ENCODE measurements at regions not wholly inside any gene's neighbourhood (a gene's known extent, or its start where the extent isn't known, plus 50 kb on each side); places are given as distances from the start of the nearest gene placed in this dataset.
A peak's percentile ranks its signal among the peaks of the same experiment; 100 is the strongest.

DNA sequence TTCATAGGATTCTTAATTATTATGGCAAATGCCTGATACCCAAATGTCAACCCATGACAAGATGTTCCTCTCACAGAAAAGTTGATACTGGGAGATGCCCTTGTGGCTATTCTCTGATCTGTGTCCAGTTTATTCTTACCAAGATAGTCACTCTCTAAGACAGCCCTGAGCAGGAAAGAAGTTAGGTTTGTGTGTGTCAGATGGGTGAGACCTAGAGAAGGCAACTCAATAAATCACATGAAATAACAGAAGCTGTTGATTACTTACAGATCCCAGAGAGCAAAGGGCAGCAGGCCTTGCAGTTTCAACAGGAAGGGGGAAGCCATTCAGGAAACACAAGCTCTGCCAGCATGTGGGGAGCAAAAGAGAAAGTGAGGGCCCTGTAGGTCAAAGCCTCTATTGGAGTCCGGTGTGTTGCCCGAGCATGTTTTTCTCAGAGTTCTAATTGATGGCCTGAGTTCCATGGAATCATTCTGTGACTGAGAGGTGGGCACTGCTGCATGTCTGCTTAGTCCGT, 1193.7 kb upstream of the CDH18 start:
- DNase-seq (ENCODE audit: low read depth, low spot score) = no peak

DNA sequence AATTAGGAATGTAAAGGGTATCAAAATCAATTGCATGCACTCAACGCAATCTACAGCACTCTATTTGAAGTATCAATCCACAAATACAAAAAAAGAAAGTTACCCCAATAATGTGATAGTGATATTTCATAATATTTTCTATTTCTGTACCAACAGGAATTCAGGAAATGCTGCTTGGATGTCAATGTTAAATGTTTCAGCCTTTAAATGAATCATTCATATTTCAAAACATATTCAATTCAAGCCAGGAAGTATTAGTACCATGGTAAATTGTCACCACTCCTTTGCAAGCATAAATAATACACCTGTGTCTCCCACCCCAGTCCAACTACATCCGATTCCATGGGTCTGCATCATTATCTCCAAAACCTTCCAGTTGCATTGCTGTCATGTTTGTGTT, 1185.5 kb upstream of the CDH18 start:
- no peak for DNase-seq (ENCODE audit: low read depth, low spot score)

DNA sequence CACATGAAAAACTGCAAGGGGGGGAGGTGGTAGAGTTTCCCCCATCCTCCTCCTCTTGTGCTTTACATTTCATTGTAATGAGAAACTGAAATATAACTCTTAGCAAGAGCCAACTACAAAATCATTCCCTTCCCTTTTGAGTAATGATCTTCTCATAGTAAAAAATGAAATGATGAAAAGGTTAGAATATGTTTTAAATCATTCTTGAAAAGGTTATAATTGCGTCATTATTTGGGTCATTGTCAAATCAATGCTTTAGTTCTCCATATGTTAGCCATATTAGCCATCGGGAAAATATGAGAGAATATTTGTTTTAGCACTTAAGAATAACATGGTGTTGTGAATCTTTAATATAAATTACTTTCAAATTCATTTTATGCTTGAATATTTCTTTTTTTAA, 1185.0 kb upstream of the CDH18 start:
- no peak for DNase-seq (ENCODE audit: low read depth, low spot score)

DNA sequence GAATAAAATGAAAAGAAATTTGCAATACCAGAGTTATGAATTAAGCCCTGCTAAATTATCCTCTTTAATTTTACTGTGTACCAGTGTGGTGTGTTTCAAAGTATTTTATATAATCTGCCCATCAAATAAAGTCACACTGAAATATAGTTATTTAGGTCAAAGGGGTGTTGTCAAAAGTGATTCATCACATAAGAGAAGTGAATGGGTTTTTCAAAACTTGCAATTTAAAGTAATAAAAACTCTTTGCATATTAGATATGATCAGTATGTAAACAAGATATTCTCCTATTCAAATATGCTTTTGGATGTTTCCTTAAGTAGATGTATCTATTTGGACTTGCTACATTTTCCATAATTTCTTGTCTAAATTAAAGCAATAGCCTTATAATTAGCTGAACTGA, 1183.0 kb upstream of the CDH18 start:
- no peak for DNase-seq (ENCODE audit: low read depth, low spot score)

DNA sequence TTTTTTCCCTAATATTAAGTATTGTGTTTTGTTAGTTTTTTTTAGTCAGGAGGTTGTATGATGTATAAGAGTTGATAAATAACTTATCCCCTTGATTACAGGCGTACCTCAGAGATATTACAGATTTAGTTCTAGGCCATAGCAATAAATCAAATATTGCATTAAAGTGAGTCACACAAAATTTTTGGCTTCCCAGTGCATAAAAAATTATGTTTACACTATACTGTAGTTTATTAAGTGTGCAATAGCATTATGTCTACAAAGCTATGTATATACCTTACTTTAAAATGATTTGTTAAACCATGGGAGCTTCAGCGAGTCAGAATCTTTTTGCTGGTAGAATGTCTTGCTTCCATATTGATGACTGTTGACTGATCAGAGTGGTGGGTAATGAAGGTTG, 1180.6 kb upstream of the CDH18 start:
- no peak for DNase-seq (ENCODE audit: low read depth, low spot score)

DNA sequence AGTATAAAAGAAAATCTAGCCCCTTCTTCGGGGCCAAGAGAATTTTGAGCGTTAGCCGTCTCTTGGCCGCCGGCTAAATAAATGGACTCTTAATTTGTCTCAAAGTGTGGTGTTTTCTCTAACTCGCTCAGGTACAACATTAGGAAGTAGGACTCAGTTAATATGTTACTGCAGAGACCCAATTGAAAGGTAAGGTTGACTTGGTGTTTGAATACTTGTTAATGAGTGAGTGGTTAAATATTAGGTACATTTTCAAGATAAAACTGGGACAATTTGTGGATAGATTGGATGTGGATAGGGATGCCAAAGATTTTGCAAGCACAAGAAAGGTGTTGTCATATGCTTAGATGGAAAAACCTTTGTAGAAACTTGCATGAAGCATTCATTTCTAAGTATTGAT, 1177.3 kb upstream of the CDH18 start:
- no peak for DNase-seq (ENCODE audit: low read depth, low spot score)

DNA sequence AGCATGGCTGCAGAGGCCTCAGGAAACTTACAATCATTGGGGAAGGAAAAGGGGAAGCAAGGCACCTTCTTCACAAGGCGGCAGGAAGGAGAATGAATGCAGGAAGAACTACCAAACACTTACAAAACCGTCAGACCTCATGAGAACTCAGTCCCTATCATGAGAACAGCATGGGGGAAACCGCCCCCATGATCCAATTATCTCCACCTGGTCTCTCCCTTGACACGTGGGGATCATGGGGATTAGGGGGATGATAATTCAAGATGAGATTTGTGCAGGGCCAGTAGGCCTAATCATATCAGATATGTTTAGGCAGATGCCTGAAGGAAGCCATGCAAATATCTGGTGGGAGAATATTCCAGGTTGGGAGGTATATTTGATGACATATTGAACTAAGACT, 1176.4 kb upstream of the CDH18 start:
- DNase-seq (ENCODE audit: low read depth, low spot score) = no peak

DNA sequence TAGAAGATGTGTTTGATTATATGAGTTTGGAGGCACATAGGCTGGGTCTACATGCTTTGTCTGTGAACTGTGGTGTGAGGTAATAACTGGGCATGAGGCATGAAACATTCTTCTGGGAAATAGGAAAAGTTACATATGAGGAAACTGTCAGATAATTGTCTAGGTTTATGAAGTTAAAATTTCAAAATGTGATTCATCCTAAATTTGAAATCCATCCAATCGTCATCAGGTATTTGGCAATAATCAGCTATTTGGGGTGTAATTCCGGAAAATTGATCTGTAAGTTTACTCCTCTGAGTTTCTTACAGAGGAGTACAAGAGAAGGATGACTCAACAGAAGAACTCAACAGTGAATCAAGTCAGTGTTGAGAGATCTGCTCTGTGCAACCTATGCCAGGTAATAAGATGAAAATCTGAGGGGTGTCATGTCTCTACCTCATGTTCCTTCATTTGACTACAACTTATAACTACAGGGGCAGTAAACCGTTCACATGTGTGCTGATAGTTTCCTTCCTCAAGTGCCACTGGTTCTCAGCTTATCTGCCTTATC, 1171.6 kb upstream of the CDH18 start:
- no peak for DNase-seq (ENCODE audit: low read depth, low spot score)

DNA sequence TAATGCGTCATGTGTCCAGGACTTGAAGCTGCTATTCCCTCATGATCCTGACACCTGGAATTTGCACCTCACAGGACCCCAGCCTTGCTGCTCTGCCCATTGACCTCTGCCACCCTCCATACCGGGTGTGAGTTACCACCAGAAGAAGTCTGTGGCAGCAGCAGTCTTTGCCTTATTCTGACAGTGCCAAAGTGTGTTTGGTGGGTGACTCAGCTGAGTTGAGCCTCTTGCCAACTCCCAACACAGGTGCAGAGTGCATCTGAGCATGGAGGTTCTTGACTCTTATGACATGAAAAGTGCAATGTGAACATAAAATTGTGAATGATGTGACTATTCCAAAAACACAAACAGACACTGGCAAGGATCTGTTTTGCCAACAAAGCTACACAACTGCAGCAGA, 1166.5 kb upstream of the CDH18 start:
- DNase-seq (ENCODE audit: low read depth, low spot score) = no peak

DNA sequence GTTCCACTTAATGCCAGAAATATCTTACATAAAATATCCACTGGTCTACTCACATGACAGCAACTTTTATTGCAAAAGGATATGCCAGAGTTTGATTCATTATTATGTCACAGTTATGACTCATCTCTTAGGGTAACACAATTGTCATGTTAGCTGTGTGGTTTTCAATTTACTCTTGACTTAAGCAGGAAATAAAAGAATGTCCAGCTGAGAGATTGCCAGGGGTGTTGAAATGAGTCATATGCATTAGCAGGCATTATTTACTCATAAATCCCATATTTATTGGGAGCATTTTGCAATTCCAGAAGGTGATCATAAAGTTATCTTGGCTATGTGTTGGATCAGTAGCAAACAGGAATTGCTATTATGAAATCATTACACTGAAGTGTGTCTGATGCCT, 1164.6 kb upstream of the CDH18 start:
- DNase-seq (ENCODE audit: low read depth, low spot score) = peak; percentile 30

DNA sequence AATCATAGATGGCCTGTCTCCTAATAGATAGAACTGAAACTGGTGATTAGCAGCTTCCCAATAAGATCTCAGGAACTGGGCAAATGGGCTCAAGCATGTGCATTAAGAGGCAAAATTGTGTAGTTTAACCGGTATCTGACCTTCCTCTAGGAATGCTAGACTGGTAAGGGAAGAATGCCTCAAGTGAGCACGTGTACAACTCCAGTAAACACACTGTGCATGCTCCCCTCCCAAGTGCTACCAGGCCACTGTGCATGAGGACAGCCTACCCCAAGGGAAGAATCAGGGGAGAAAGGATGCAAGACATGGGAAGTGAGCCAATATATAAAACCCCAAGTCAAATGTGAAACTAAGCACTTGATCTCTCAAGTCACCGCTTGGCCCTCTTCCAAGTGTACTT, 1157.4 kb upstream of the CDH18 start:
- DNase-seq (ENCODE audit: low read depth, low spot score) = no peak

DNA sequence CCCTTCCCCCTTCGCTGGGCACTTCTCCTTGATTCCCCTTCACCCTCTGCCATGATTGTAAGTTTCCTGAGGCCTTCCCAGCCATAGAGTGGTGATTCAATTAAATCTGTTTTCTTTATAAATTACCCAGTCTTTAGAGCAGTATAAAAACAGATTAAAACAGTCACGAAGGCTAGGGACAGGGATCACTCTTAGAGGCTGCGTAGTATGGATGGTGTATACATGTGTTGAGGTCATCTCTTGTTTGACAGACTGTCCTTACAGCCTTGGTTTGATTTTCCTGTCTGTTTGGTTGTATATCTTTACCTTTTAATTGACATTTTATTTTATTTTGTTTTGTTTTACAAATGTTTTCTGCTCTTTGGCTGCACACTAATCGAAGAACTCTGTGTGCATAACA, 1155.7 kb upstream of the CDH18 start:
- DNase-seq (ENCODE audit: low read depth, low spot score) = no peak

DNA sequence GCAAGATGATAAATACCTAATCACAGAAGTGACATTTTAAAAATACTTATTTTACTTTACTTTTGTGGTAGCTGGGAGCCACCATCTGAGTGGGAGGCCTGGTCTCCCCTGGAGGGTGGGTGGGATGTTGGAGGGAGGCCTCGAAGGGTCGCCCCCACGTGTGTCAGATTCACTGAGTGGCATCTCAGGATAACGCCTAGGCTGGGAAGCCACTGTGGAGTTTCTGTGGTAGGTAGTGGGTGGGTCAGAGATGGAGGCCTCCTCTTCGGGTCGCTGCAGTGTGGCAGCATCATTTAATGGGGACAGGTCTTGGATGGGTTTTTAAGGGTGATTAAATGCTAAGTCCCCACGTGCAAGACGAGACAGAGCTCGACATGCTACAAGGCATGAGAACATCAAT, 1154.8 kb upstream of the CDH18 start:
- DNase-seq (ENCODE audit: low read depth, low spot score) = no peak

DNA sequence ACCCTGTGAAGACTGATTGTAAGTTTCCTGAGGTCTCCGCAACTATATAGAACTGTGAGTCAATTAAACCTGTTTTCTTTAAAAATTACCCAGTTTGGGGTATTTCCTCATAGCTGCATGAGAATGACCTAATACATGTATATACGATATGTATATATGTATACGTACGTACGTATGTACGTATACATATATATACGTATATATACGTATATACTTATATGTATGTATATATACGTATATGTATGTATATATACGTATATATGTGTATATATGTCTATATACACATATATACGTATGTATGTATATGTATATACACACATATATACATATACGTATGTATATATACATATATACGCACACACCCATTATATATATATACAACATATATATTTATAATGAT, 1153.0 kb upstream of the CDH18 start:
- DNase-seq (ENCODE audit: low read depth, low spot score) = no peak

DNA sequence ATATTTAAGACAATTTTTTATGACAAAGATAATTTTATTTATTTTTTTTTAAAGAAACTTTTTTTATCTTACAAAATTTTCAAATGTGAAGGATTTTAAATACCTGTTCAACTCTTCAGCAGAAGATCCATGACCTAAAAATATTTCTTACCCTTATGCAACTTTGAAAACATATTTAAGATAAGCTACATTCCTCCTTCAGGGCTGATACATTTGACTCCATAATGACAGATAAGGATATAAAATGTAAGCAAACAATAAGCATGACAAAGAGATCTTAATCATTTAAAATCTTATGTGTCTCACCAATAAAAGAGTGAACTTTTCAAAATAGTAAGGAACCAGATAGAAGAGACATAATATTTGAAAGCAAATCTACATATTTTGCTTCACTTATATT, 1138.2 kb upstream of the CDH18 start:
- no peak for DNase-seq (ENCODE audit: low read depth, low spot score)

DNA sequence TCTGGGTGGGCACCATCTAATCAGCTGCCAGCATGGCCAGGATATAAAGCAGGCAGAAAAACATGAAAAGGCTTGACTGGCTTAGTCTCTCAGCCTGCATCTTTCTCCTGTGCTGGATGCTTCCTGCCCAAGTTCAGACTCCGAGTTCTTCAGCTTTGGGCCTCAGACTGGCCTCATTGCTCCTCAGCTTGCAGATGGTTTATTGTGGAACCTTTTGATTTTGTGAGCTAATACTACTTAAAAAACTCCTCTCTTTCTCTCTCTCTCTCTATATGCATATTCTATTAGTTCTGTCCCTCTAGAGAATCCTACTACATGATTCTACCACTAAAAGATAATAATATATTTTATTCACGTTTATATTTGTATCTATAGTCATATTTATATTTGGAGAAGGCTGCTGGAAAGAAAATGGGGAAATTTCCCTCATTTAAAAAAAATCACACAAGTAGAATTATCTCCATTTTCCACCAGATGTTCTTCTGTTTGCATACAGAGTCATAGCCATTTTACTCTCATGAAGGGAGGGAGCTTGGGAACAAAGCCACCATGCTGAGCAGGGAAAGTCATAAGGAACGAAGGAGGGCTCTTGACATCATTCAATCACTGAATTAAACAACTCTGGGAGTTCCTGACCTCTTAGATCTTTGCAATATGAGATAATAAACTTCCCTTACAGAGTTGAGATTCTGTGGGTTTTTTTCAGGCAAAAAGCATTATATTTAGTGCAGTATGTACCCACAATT, 1137.4 kb upstream of the CDH18 start:
- no peak for DNase-seq (ENCODE audit: low read depth, low spot score)

DNA sequence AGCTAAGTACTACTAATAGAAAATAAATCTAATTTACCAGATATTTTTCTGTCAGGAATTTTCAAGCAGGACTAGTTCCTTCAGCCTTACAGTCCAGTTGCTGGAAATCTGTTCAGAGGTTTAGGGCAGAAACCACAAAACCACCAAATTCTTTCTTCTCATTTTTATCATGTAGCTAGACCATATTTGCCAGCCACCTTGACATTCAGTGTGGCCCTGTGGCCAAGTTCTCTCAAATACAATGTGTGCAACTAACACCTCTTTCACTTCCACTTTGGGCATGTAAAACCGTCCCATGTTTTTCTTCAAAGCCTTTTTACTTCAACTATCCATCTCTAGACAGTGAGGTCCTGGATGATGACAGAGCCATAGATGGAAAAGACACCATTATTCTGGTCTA, 1133.2 kb upstream of the CDH18 start:
- DNase-seq (ENCODE audit: low read depth, low spot score) = no peak

DNA sequence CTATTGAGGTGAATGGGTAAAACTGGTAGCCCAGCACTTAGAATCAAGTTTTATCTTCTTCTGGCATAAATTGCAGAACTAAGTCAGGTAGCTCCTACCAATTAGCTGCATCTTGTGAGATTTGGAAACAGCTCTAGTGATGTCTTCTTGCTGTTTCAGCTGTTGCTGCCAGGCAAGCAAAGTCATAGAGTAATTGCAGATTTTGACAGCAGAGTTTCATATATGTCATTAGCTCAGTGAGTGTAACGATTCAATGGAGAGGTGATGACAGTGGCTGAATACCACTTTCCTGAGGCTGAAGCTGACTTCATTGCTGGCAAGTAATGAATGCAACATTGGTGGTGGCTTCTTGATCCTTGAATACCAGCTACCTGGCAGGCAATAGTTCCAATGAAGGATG, 1109.7 kb upstream of the CDH18 start:
- no peak for DNase-seq (ENCODE audit: low read depth, low spot score)

DNA sequence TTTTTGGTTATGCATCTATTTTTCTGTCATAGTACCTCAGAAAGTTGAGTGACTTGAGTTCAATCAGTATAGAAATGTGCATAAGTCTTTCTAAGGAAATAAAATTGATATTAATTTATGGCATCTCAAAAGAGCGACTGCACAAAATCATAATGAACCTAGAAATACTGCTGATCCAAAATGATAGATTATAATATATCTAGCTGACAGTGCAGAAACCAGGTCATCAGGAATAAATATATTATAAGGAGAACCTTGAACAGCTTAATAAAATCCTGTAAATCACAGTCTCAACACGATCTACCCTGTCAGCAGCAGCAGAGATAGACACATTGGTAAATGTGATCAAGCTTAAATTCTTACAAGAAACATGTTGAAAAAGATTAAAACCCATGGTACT, 1106.6 kb upstream of the CDH18 start:
- no peak for DNase-seq (ENCODE audit: low read depth, low spot score)

DNA sequence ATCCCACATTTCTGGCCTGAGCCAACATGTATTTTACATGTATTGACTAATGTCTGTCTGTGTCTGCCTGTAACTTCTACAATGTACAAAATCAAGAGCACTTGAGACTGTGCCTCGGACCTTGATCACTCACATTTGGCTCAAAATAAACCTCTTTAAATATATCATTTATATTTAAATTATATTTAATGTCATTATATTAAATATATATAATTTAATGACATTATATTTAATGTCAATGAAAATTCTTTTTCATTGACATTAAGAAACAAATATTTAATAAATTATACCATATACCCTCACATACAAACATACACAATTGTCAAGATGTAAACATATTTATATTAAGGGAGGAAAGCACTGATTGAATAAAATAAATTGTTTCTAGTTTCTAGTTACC, 1099.8 kb upstream of the CDH18 start:
- DNase-seq (ENCODE audit: low read depth, low spot score) = no peak

DNA sequence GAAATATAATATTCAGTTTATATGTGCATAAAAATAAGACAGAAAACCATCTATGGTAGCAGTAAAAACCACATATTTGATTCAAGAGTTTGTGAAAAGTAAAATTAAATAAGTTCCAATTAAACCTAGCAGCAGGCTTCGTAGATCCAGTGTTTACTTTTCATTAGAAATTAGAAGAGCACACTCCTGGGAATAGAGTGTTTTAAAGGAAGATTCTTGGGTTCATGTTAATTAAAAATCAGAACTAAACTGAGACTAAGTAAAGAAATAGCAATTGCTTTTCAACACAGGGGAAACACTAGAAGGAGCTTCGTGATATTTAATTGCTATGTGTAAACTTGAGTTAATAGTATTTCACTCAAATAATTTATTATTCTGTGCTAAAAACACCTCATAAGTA, 1097.8 kb upstream of the CDH18 start:
- no peak for DNase-seq (ENCODE audit: low read depth, low spot score)

DNA sequence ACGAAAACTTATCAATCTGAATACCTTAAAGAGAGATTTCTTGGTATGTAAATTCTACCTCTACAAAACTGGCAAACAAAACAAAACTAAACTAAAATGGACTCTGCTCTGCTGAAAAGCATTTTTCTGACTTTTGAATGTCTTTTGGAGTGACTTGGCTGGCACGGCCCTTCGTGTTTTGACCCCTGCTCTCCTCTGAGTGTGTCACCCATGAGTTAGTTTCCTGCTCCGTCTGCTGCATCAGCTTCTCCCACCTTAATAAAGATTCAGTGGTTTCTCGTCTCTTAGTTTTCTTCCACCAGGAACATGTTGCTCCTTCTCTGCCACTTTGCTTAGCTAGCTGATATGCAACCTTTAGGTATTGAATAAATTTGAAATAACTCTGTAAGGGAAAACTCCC, 1084.0 kb upstream of the CDH18 start:
- DNase-seq (ENCODE audit: low read depth, low spot score) = no peak

DNA sequence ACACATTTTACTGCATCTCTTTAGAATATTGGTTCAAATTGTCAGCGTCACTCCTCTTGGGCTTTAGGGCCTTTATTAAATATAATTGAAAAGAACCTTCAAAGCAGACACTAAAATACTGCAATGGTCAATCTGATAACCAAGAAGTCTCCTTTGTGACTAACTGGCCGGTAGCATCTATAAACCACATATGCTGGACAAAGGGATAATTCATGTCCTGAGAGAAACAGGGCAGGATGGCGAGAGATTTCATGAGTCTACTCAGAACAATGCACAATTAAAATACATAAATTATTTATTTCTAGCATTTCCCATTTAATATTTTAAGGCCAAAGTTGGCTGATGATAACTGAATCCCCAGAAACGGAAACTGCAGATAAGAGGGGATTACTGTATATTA, 1083.4 kb upstream of the CDH18 start:
- DNase-seq (ENCODE audit: low read depth, low spot score) = no peak

DNA sequence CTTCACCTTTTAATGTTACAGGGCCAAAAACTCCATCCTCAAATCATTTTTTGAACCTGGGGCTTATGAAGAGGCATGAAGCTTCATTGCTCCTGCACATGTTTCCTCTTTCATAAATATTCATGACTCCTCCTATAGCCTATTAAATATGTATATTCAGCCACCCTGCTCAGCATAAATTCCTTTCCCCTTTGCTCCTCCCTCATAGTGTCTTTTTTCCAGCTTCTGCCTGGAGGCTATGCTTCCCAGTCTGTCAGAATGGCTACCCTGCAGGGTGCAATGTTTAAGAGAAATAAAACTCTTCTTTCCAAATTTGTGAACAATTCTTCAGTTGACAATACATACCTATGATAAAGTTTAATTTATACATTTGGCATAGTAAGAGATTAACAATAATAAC, 1082.9 kb upstream of the CDH18 start:
- no peak for DNase-seq (ENCODE audit: low read depth, low spot score)

All from brain pericyte (primary cell).